ENCODE measurements at regions not wholly inside any gene's neighbourhood (a gene's known extent, or its start where the extent isn't known, plus 50 kb on each side); places are given as distances from the start of the nearest gene placed in this dataset.

DNA sequence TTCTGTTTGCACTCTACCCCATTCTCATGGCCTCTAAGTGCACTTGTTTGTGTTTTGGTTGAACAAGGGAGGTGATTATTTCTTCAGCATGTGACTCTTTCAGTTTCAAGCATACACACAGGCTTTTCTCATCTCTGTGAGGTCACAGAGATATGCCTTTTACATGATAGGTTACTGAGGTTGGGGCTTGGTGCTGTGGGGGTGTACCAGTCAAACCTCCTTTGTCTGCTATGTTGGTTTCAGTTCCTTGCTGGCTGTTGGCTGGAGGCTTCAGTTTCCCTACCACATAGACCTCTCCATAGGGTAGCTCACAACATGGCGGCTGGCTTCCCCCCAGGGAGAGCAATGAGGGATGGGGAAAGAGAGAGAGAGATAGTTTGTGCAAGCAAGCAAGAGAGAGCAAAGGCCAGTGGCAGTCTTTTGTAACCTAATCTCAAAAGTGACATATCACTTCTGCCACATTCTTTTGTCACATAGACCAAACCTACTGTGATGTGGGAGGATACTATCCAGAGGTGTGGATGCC lies 96.7 kb upstream of the SEMA6A start (continued):
- TF ChIP-seq POLR2AphosphoS5 (IDR thresholded peaks at IDR 0.05; ENCODE audit: low read length) (peak; percentile 45; the same call in 1 of the 2 replicates), TCF3 (IDR thresholded peaks at IDR 0.05; ENCODE audit: borderline replicate concordance, insufficient read depth, low read depth, low read length) (no peak), ZBTB40 (IDR thresholded peaks at IDR 0.05; ENCODE audit: borderline replicate concordance) (no peak), BMI1 (IDR thresholded peaks at IDR 0.05; ENCODE audit: borderline replicate concordance) (peak; percentile 39; the same call in 1 of the 2 replicates), ATF3 (IDR thresholded peaks at IDR 0.05; ENCODE audit: borderline replicate concordance, extremely low read depth, low read depth, low read length) (no peak), SPI1 (IDR thresholded peaks at IDR 0.05; ENCODE audit: borderline replicate concordance, insufficient read depth, low read depth, low read length) (peak; percentile 98), FOXM1 (IDR thresholded peaks at IDR 0.05; ENCODE audit: low read depth, low read length) (no peak), NR2C2 (IDR thresholded peaks at IDR 0.05; ENCODE audit: borderline replicate concordance, control insufficient read depth, insufficient read length, low read depth) (no peak), SMAD1 (IDR thresholded peaks at IDR 0.05; ENCODE audit: low read depth, partially characterized antibody) (peak; percentile 83), PRDM15 (CRISPR knock-in tag; IDR thresholded peaks at IDR 0.05) (no peak), CREM (IDR thresholded peaks at IDR 0.05; ENCODE audit: low read depth) (peak; percentile 66), TCF12 (IDR thresholded peaks at IDR 0.05; ENCODE audit: low read depth, low read length) (peak; percentile 66), ZBED1 (IDR thresholded peaks at IDR 0.05; ENCODE audit: borderline replicate concordance) (0 out of 2 replicates have a peak, but pooled peaks have one; percentile 74), FOS (IDR thresholded peaks at IDR 0.05; ENCODE audit: borderline replicate concordance, extremely low read depth, insufficient read length) (no peak), CHD1 (IDR thresholded peaks at IDR 0.05; ENCODE audit: low read depth, low read length) (no peak)
- TF ChIP-seq, protein P1, sequence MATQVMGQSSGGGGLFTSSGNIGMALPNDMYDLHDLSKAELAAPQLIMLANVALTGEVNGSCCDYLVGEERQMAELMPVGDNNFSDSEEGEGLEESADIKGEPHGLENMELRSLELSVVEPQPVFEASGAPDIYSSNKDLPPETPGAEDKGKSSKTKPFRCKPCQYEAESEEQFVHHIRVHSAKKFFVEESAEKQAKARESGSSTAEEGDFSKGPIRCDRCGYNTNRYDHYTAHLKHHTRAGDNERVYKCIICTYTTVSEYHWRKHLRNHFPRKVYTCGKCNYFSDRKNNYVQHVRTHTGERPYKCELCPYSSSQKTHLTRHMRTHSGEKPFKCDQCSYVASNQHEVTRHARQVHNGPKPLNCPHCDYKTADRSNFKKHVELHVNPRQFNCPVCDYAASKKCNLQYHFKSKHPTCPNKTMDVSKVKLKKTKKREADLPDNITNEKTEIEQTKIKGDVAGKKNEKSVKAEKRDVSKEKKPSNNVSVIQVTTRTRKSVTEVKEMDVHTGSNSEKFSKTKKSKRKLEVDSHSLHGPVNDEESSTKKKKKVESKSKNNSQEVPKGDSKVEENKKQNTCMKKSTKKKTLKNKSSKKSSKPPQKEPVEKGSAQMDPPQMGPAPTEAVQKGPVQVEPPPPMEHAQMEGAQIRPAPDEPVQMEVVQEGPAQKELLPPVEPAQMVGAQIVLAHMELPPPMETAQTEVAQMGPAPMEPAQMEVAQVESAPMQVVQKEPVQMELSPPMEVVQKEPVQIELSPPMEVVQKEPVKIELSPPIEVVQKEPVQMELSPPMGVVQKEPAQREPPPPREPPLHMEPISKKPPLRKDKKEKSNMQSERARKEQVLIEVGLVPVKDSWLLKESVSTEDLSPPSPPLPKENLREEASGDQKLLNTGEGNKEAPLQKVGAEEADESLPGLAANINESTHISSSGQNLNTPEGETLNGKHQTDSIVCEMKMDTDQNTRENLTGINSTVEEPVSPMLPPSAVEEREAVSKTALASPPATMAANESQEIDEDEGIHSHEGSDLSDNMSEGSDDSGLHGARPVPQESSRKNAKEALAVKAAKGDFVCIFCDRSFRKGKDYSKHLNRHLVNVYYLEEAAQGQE (IDR thresholded peaks at IDR 0.05; ENCODE audit: low read depth, low read length): no peak
- TF ChIP-seq, protein P2, sequence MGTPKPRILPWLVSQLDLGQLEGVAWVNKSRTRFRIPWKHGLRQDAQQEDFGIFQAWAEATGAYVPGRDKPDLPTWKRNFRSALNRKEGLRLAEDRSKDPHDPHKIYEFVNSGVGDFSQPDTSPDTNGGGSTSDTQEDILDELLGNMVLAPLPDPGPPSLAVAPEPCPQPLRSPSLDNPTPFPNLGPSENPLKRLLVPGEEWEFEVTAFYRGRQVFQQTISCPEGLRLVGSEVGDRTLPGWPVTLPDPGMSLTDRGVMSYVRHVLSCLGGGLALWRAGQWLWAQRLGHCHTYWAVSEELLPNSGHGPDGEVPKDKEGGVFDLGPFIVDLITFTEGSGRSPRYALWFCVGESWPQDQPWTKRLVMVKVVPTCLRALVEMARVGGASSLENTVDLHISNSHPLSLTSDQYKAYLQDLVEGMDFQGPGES (IDR thresholded peaks at IDR 0.05): no peak

Data from GM12878 (cell line).